ENCODE measurements at regions not wholly inside any gene's neighbourhood (a gene's known extent, or its start where the extent isn't known, plus 50 kb on each side); places are given as distances from the start of the nearest gene placed in this dataset.

- TF ChIP-seq CTCF (IDR thresholded peaks at IDR 0.05) = no peak
- DNase-seq = no peak
- no peak overlapping the region for H3K27ac ChIP-seq
Observed at GRCh38 chr5:56641635-56642260, 173.6 kb upstream of the MAP3K1 start.

GRCh38 chr5:56640763-56641406 is 174.5 kb upstream of the MAP3K1 start:
- Histone ChIP-seq H3K4me1 (no peaks in the 10 kb centered on the region), H3K9me3 (no peaks in the 10 kb centered on the region), H3K27me3 (no peaks in the 10 kb centered on the region), H3K9ac (ENCODE audit: low read depth in 2 of 2, low read length in 2 of 2) (no peak overlapping the region), H3K4me3 (no peak overlapping the region), H3K36me3 (no peaks in the 10 kb centered on the region), H3K27ac (no peak overlapping the region)
- DNase-seq = peak; percentile 30
- TF ChIP-seq CTCF (IDR thresholded peaks at IDR 0.05) = no peak
- intact Hi-C loops (cut with DNase I) = no loop called here

More at GRCh38 chr5:56641635-56642260, 173.6 kb upstream of the MAP3K1 start:
- Histone ChIP-seq H3K9ac (ENCODE audit: low read depth in 2 of 2, low read length in 2 of 2) (no peak overlapping the region), H3K9me3 (no peaks in the 10 kb centered on the region), H3K36me3 (no peaks in the 10 kb centered on the region), H3K27me3 (no peaks in the 10 kb centered on the region), H3K4me1 (no peaks in the 10 kb centered on the region), H3K4me3 (no peak overlapping the region)
- intact Hi-C loops (cut with DNase I) = no loop called here

- no peak overlapping the region for H3K9ac ChIP-seq (ENCODE audit: low read depth in 2 of 2, low read length in 2 of 2)
- no peaks in the 10 kb centered on the region for H3K36me3 ChIP-seq
- intact Hi-C loops (cut with DNase I) = no loop called here
- H3K4me3 ChIP-seq = no peak overlapping the region
- H3K27ac ChIP-seq = no peak overlapping the region
- H3K4me1 ChIP-seq = no peaks in the 10 kb centered on the region
- no peak for DNase-seq
- H3K27me3 ChIP-seq = no peaks in the 10 kb centered on the region
- no peaks in the 10 kb centered on the region for H3K9me3 ChIP-seq
- TF ChIP-seq CTCF (IDR thresholded peaks at IDR 0.05) = no peak
Observed at GRCh38 chr5:56639476-56639875, 175.9 kb upstream of the MAP3K1 start.

- no peak overlapping the region for H3K9ac ChIP-seq (ENCODE audit: low read depth in 2 of 2, low read length in 2 of 2)
- H3K4me3 ChIP-seq = no peak overlapping the region
- no peaks in the 10 kb centered on the region for H3K4me1 ChIP-seq
- no peak for TF ChIP-seq CTCF (IDR thresholded peaks at IDR 0.05)
- no peak for DNase-seq
- H3K27me3 ChIP-seq = no peaks in the 10 kb centered on the region
- no peaks in the 10 kb centered on the region for H3K36me3 ChIP-seq
- intact Hi-C loops (cut with DNase I) = no loop called here
- no peaks in the 10 kb centered on the region for H3K9me3 ChIP-seq
- no peak overlapping the region for H3K27ac ChIP-seq
Observed at GRCh38 chr5:56638768-56639238, 176.5 kb upstream of the MAP3K1 start.

GRCh38 chr5:56638061-56638621 is 177.2 kb upstream of the MAP3K1 start:
- no peak overlapping the region for H3K9ac ChIP-seq (ENCODE audit: low read depth in 2 of 2, low read length in 2 of 2)
- no peak for DNase-seq
- no peak for TF ChIP-seq CTCF (IDR thresholded peaks at IDR 0.05)
- H3K4me3 ChIP-seq = no peak overlapping the region
- intact Hi-C loops (cut with DNase I) = no loop called here
- H3K27me3 ChIP-seq = no peaks in the 10 kb centered on the region
- no peaks in the 10 kb centered on the region for H3K36me3 ChIP-seq
- H3K4me1 ChIP-seq = no peaks in the 10 kb centered on the region
- no peak overlapping the region for H3K27ac ChIP-seq
- H3K9me3 ChIP-seq = no peaks in the 10 kb centered on the region

All from colonic mucosa (tissue), 4 donors.